ENCODE measurements at regions not wholly inside any gene's neighbourhood (a gene's known extent, or its start where the extent isn't known, plus 50 kb on each side); places are given as distances from the start of the nearest gene placed in this dataset.

GRCh38 chr22:46086577-46087335 lies 63.6 kb upstream of the PPARA start:
- Histone ChIP-seq H3K23ac (ENCODE audit: insufficient read length, low read depth, low read length) (no peak overlapping the region), H3K14ac (ENCODE audit: insufficient read depth, low read length) (no peak overlapping the region; the same call in 1 of the 2 replicates), H3K4me1 (ENCODE audit: insufficient read depth, low read length) (no peaks in the 10 kb centered on the region), H3K4ac (ENCODE audit: low read depth, low read length) (no peak overlapping the region), H2AFZ (ENCODE audit: low read length) (no peak overlapping the region), H4K91ac (ENCODE audit: insufficient read length, low read depth, low read length) (no peak overlapping the region), H3K23me2 (ENCODE audit: insufficient read length, low read depth, low read length, poor library complexity, severe bottlenecking) (no peaks in the 10 kb centered on the region), H3K27ac (ENCODE audit: insufficient read length, low read depth, low read length) (no peak overlapping the region), H3K79me2 (ENCODE audit: insufficient read depth, low read length) (peaks cover 5% of the 10 kb centered on the region; the same call in 1 of the 2 replicates), H4K20me1 (ENCODE audit: control insufficient read depth, insufficient read depth, insufficient read length) (no peaks in the 10 kb centered on the region), H2AK5ac (ENCODE audit: insufficient read length, low read length) (no peak overlapping the region), H2BK120ac (ENCODE audit: low read depth, low read length, poor library complexity, severe bottlenecking) (no peak overlapping the region), H3K4me2 (ENCODE audit: insufficient read depth, insufficient read length, low read length) (no peak overlapping the region), H3K79me1 (ENCODE audit: insufficient read depth, low read depth, low read length, poor library complexity, severe bottlenecking) (no peaks in the 10 kb centered on the region), H3K18ac (ENCODE audit: insufficient read length, low read depth, low read length) (no peak overlapping the region), H3K56ac (ENCODE audit: insufficient read length, low read depth, low read length) (no peak overlapping the region), H2BK20ac (ENCODE audit: low read depth, low read length, poor library complexity, severe bottlenecking) (no peak overlapping the region), H4K8ac (replicated peaks; ENCODE audit: insufficient read length, low read depth, low read length) (no peak overlapping the region), H3T11ph (ENCODE audit: low read length) (no peak overlapping the region), H3K27me3 (ENCODE audit: insufficient read depth, low read length) (no peaks in the 10 kb centered on the region), H3K9ac (ENCODE audit: extremely low read depth, insufficient read length, low read length) (no peak overlapping the region), H3K9me3 (ENCODE audit: control insufficient read depth, low read depth, low read length) (no peaks in the 10 kb centered on the region), H2BK12ac (ENCODE audit: insufficient read length, low read depth, low read length) (no peak overlapping the region), H2BK15ac (ENCODE audit: low read depth, low read length) (no peak overlapping the region), H2BK5ac (ENCODE audit: insufficient read length, low read length) (no peak overlapping the region), H4K5ac (ENCODE audit: insufficient read length, low read depth, low read length) (no peak overlapping the region)
- Mint-ChIP-seq H3K36me3 (ENCODE audit: insufficient read depth in 1 of 3, low read depth in 3 of 3) (no peaks in the 10 kb centered on the region), H3K27ac (peak overlapping the region in 1 of 3 experiments; percentile 55; a peak in 1 of 7 replicates), H3K4me3 (no peak overlapping the region), H3K4me1 (no peaks in the 10 kb centered on the region; a peak in 1 of 4 replicates), H3K27me3 (ENCODE audit: low read depth) (no peaks in the 10 kb centered on the region; the same call in 1 of the 2 replicates), H3K9me3 (no peaks in the 10 kb centered on the region)
- no peak for TF ChIP-seq CTCF (conservative IDR thresholded peaks at IDR 0.05)
- no peak for DNase-seq
- WGBS (ENCODE audit: extremely low coverage, insufficient read length, low lambda C conversion rate), result no CpG with 5 or more reads among the region's 18 CpGs
